Neural progenitor cell (in vitro differentiated cells): ENCODE measurements at regions not wholly inside any gene's neighbourhood (a gene's known extent, or its start where the extent isn't known, plus 50 kb on each side); places are given as distances from the start of the nearest gene placed in this dataset.

Experiments used
- DNase-seq: peaks from one replicate; pipeline ENCODE4 v3.0.0-alpha.2; 2016; ENCODE audit warnings: low spot score
- H2AFZ ChIP-seq: fragments of 200-600 bp; sonication (generic); replicated peaks from 2 replicates; pipeline ENCODE4 v1.6.1; 2016; ENCODE audit warnings: antibody characterized with exemption
- H3F3A ChIP-seq: fragments of 200-600 bp; sonication (generic); 2 replicates; pipeline ENCODE4 v1.6.1; 2016; ENCODE audit warnings: antibody characterized with exemption, low read depth
- H3K27ac ChIP-seq: fragments of 200-600 bp; sonication (generic); 2 replicates; pipeline ENCODE4 v1.5.1; 2016; ENCODE audit warnings: mild to moderate bottlenecking
- H3K27me3 ChIP-seq: fragments of 200-600 bp; sonication (generic); 2 replicates; pipeline ENCODE4 v1.6.1; 2016; ENCODE audit warnings: mild to moderate bottlenecking, moderate library complexity
- H3K36me3 ChIP-seq: fragments of 200-600 bp; sonication (generic); 2 replicates; pipeline ENCODE4 v1.5.1; 2016
- H3K4me1 ChIP-seq: fragments of 200-600 bp; sonication (generic); 2 replicates; pipeline ENCODE4 v1.6.1; 2016; ENCODE audit warnings: mixed run types
- H3K4me2 ChIP-seq: fragments of 200-600 bp; sonication (generic); 2 replicates; pipeline ENCODE4 v1.6.1; 2016
- H3K4me3 ChIP-seq: fragments of 200-600 bp; sonication (generic); 2 replicates; pipeline ENCODE4 v1.5.1; 2016
- H3K79me2 ChIP-seq: fragments of 200-600 bp; sonication (generic); 2 replicates; pipeline ENCODE4 v1.6.1; 2016; ENCODE audit warnings: low read depth
- H3K9ac ChIP-seq: fragments of 200-600 bp; sonication (generic); 2 replicates; pipeline ENCODE4 v1.6.1; 2016
- H3K9me3 ChIP-seq: fragments of 200-600 bp; sonication (generic); 2 replicates; pipeline ENCODE4 v1.5.1; 2016; ENCODE audit warnings: low read depth
- H4K20me1 ChIP-seq: fragments of 200-600 bp; sonication (generic); 2 replicates; pipeline ENCODE4 v1.6.1; 2016; ENCODE audit warnings: low read depth
- H3K27ac Mint-ChIP-seq: 3 replicates; pipeline ENCODE4 v1.8.0; 2021; ENCODE audit warnings: mixed read lengths
- H3K27me3 Mint-ChIP-seq: 2 replicates; pipeline ENCODE4 v1.8.0; 2022; ENCODE audit warnings: low read depth, mild to moderate bottlenecking, inconsistent platforms, moderate library complexity, mixed read lengths; ENCODE audit not compliant: insufficient read depth
- H3K36me3 Mint-ChIP-seq: 3 replicates; pipeline ENCODE4 v1.8.0; 2021; ENCODE audit warnings: mixed read lengths
- H3K4me1 Mint-ChIP-seq: 3 replicates; pipeline ENCODE4 v1.8.0; 2021; ENCODE audit warnings: mixed read lengths
- H3K4me3 Mint-ChIP-seq: 3 replicates; pipeline ENCODE4 v1.8.0; 2021; ENCODE audit warnings: mild to moderate bottlenecking, moderate library complexity, mixed read lengths
- H3K9me3 Mint-ChIP-seq: 3 replicates; pipeline ENCODE4 v1.8.0; 2020; ENCODE audit warnings: mixed read lengths
- EZH2 ChIP-seq: fragments of 200-600 bp; sonication (generic); IDR thresholded peaks from 2 replicates; pipeline ENCODE4 v1.6.1; 2017; ENCODE audit warnings: antibody characterized with exemption, mild to moderate bottlenecking, moderate library complexity
- EZH2phosphoT487 ChIP-seq: fragments of 200-600 bp; sonication (generic); IDR thresholded peaks from 2 replicates; pipeline ENCODE4 v1.6.1; 2017; ENCODE audit warnings: antibody characterized with exemption
- TF ChIP-seq, protein P1 (sequence below): fragments of 200-600 bp; sonication (generic); IDR thresholded peaks from 2 replicates; pipeline ENCODE4 v1.5.1; 2017; ENCODE audit warnings: antibody characterized with exemption, mild to moderate bottlenecking

DNA sequence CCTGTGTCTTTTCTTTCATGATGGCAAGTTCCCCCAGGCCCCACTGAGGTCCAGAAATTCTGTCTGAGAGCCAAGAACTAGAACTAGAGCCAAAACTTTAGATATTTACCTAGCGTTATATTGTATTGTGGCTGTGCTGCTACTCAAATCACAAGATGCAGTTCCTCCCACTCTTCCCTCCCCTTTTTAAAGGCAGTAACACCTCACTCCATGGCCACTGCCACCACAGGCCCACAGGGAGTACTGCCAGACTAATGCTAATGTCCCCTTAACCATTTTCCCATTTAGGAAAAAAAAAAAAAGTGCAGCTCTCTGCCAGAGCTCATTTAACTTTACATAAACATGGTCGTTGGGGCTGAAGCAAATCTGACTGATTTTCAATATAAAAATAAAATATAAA lies 99.7 kb upstream of the KYNU start:
- TF ChIP-seq EZH2phosphoT487 (no peak), EZH2 (no peak)
- TF ChIP-seq, protein P1, sequence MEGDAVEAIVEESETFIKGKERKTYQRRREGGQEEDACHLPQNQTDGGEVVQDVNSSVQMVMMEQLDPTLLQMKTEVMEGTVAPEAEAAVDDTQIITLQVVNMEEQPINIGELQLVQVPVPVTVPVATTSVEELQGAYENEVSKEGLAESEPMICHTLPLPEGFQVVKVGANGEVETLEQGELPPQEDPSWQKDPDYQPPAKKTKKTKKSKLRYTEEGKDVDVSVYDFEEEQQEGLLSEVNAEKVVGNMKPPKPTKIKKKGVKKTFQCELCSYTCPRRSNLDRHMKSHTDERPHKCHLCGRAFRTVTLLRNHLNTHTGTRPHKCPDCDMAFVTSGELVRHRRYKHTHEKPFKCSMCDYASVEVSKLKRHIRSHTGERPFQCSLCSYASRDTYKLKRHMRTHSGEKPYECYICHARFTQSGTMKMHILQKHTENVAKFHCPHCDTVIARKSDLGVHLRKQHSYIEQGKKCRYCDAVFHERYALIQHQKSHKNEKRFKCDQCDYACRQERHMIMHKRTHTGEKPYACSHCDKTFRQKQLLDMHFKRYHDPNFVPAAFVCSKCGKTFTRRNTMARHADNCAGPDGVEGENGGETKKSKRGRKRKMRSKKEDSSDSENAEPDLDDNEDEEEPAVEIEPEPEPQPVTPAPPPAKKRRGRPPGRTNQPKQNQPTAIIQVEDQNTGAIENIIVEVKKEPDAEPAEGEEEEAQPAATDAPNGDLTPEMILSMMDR = no peak
- Mint-ChIP-seq H3K4me1 (no peaks in the 10 kb centered on the region), H3K36me3 (no peaks in the 10 kb centered on the region), H3K9me3 (peaks cover 6% of the 10 kb centered on the region), H3K4me3 (no peak overlapping the region), H3K27me3 (no peaks in the 10 kb centered on the region), H3K27ac (no peak overlapping the region)
- H3K27me3 ChIP-seq = no peaks in the 10 kb centered on the region
- no peaks in the 10 kb centered on the region for H4K20me1 ChIP-seq
- no peak overlapping the region for H3K4me2 ChIP-seq
- no peak overlapping the region for H3K9ac ChIP-seq
- H3K36me3 ChIP-seq = no peaks in the 10 kb centered on the region
- H3K4me3 ChIP-seq = no peak overlapping the region
- DNase-seq = no peak
- H3F3A ChIP-seq = no peaks in the 10 kb centered on the region
- no peak overlapping the region for H2AFZ ChIP-seq
- no peaks in the 10 kb centered on the region for H3K9me3 ChIP-seq
- no peak overlapping the region for H3K27ac ChIP-seq
- H3K79me2 ChIP-seq = no peaks in the 10 kb centered on the region
- H3K4me1 ChIP-seq = no peaks in the 10 kb centered on the region

DNA sequence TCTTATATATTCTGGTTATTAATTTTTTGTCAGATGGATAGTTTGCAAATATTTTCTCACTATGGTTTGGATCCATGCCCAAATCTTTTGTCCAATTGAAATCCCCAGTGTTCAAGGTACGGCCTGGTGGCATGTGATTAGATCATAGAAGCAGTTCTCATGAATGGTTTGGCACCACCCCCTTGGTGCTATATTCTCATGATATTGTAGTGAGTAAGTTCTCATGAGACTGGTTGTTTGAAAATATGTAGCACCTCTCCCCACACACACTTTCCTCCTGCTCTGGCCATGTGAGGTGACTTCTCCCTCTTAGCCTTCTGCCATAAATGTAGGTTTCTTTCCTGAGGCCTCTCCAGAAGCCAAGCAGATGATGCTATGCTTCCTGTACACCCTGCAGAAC lies 107.7 kb upstream of the KYNU start:
- no peaks in the 10 kb centered on the region for H3K36me3 Mint-ChIP-seq
- no peak overlapping the region for H2AFZ ChIP-seq

DNA sequence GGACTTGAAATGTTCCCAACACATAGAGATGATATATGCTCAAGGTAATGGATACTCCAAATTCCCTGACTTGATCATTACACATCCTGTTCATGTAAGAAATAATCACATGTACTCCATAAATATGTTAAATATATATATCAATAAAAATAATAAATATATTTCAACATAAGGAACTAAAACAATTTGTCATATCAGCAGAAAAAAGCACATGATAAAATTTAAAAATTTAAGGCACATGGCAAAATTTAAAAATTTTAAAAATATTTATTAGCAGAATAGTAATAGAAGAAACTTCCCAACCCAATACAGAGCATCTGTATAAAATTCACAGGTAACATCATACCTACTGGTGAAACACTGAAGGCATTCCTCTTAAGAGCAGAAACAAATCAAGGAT lies 109.6 kb upstream of the KYNU start:
- no peaks in the 10 kb centered on the region for H3K9me3 Mint-ChIP-seq
- H3K9ac ChIP-seq = no peak overlapping the region

More for the DNA sequence above, 107.7 kb upstream of the KYNU start:
- TF ChIP-seq, protein P1 = no peak
- TF ChIP-seq EZH2phosphoT487 = no peak
- no peak for TF ChIP-seq EZH2
- Mint-ChIP-seq H3K27ac (no peak overlapping the region), H3K9me3 (peaks cover 6% of the 10 kb centered on the region), H3K4me3 (no peak overlapping the region), H3K27me3 (no peaks in the 10 kb centered on the region), H3K4me1 (no peaks in the 10 kb centered on the region)
- no peaks in the 10 kb centered on the region for H3F3A ChIP-seq
- no peaks in the 10 kb centered on the region for H3K27me3 ChIP-seq
- H3K4me2 ChIP-seq = no peak overlapping the region
- no peaks in the 10 kb centered on the region for H3K79me2 ChIP-seq
- H3K4me3 ChIP-seq = no peak overlapping the region
- H4K20me1 ChIP-seq = no peaks in the 10 kb centered on the region
- H3K36me3 ChIP-seq = no peaks in the 10 kb centered on the region
- H3K9me3 ChIP-seq = no peaks in the 10 kb centered on the region
- no peaks in the 10 kb centered on the region for H3K4me1 ChIP-seq
- no peak for DNase-seq
- H3K9ac ChIP-seq = no peak overlapping the region
- no peak overlapping the region for H3K27ac ChIP-seq

More for the DNA sequence above, 109.6 kb upstream of the KYNU start:
- Mint-ChIP-seq H3K4me1 (no peaks in the 10 kb centered on the region), H3K4me3 (no peak overlapping the region), H3K36me3 (no peaks in the 10 kb centered on the region), H3K27me3 (no peaks in the 10 kb centered on the region), H3K27ac (no peak overlapping the region)
- no peak overlapping the region for H3K4me3 ChIP-seq
- no peak overlapping the region for H3K4me2 ChIP-seq
- H3K4me1 ChIP-seq = no peaks in the 10 kb centered on the region
- DNase-seq = no peak
- no peak overlapping the region for H3K27ac ChIP-seq
- H3F3A ChIP-seq = no peaks in the 10 kb centered on the region
- H3K36me3 ChIP-seq = no peaks in the 10 kb centered on the region
- H3K9me3 ChIP-seq = no peaks in the 10 kb centered on the region
- TF ChIP-seq EZH2 (no peak), EZH2phosphoT487 (no peak)
- TF ChIP-seq, protein P1 = no peak
- H4K20me1 ChIP-seq = no peaks in the 10 kb centered on the region
- H3K79me2 ChIP-seq = no peaks in the 10 kb centered on the region
- H3K27me3 ChIP-seq = no peaks in the 10 kb centered on the region
- no peak overlapping the region for H2AFZ ChIP-seq
